ENCODE measurements at regions not wholly inside any gene's neighbourhood (a gene's known extent, or its start where the extent isn't known, plus 50 kb on each side); places are given as distances from the start of the nearest gene placed in this dataset.

- DNase-seq (ENCODE audit: low read depth, low spot score) (no peak), FAIRE-seq (no peak)
- POLR2A ChIA-PET, result no interaction called here
- Histone ChIP-seq H3K4me3 (replicated peaks in 1 of 3; ENCODE audit: insufficient read depth in 1 of 3, low read depth in 1 of 3, low read length in 3 of 3) (no peak overlapping the region), H2AFZ (ENCODE audit: low read depth, low read length) (no peak overlapping the region), H3K9ac (replicated peaks; ENCODE audit: extremely low read depth, insufficient read depth, low read length) (no peak overlapping the region), H3K9me3 (replicated peaks; ENCODE audit: control insufficient read depth, insufficient read depth, low read length) (peaks cover 8% of the 10 kb centered on the region), H4K20me1 (replicated peaks; ENCODE audit: control insufficient read depth, extremely low read depth, insufficient read depth, low read length) (no peaks in the 10 kb centered on the region), H3K36me3 (ENCODE audit: control insufficient read depth in 2 of 2, extremely low read depth in 1 of 2, insufficient read depth in 2 of 2, low read length in 2 of 2) (no peaks in the 10 kb centered on the region), H3K79me2 (ENCODE audit: control insufficient read depth, insufficient read depth, low read length) (no peaks in the 10 kb centered on the region), H3K4me2 (ENCODE audit: insufficient read depth, low read length) (no peak overlapping the region), H3K27me3 (ENCODE audit: control insufficient read depth in 2 of 2, insufficient read depth in 2 of 2, low read length in 2 of 2) (no peaks in the 10 kb centered on the region), H3K27ac (ENCODE audit: insufficient read depth, low read depth, low read length) (no peak overlapping the region), H3K4me1 (ENCODE audit: control insufficient read depth, extremely low read depth, insufficient read depth, low read length) (no peaks in the 10 kb centered on the region), H3K9me1 (replicated peaks; ENCODE audit: control insufficient read depth, extremely low read depth, insufficient read depth, low read length) (no peaks in the 10 kb centered on the region)
- intact Hi-C loops (cut with micrococcal nuclease), result no loop called here
- CTCF ChIA-PET, result no interaction called here
- TF ChIP-seq POLR2AphosphoS5 (IDR thresholded peaks at IDR 0.05; ENCODE audit: insufficient read depth, low read depth, low read length), result no peak
- TF ChIP-seq MYC (IDR thresholded peaks at IDR 0.05; ENCODE audit: low read depth, low read length), result no peak
- no peak for TF ChIP-seq GATA2 (IDR thresholded peaks at IDR 0.05; ENCODE audit: insufficient read depth, insufficient read length, low read depth, low read length)
- TF ChIP-seq EZH2 (IDR thresholded peaks at IDR 0.05; ENCODE audit: borderline replicate concordance, low read depth, low read length, severe bottlenecking), result no peak
- dilution Hi-C loops (cut with MboI; ENCODE audit: extremely low pct_ligation_motif_present, low sequenced_read_pairs), result no loop called here
- no TSS peak for BruUV-seq (replicated peaks)
Measured at GRCh38 chr14:106620368-106620767, 1094.0 kb downstream of the TMEM121 start.

GRCh38 chr14:106622200-106622745 is 1095.9 kb downstream of the TMEM121 start:
- Histone ChIP-seq H3K9ac (replicated peaks; ENCODE audit: extremely low read depth, insufficient read depth, low read length) (no peak overlapping the region), H3K27me3 (ENCODE audit: control insufficient read depth in 2 of 2, insufficient read depth in 2 of 2, low read length in 2 of 2) (no peaks in the 10 kb centered on the region), H3K4me1 (ENCODE audit: control insufficient read depth, extremely low read depth, insufficient read depth, low read length) (no peaks in the 10 kb centered on the region), H3K36me3 (ENCODE audit: control insufficient read depth in 2 of 2, extremely low read depth in 1 of 2, insufficient read depth in 2 of 2, low read length in 2 of 2) (no peaks in the 10 kb centered on the region), H3K4me2 (ENCODE audit: insufficient read depth, low read length) (no peak overlapping the region), H3K79me2 (ENCODE audit: control insufficient read depth, insufficient read depth, low read length) (no peaks in the 10 kb centered on the region), H3K9me3 (replicated peaks; ENCODE audit: control insufficient read depth, insufficient read depth, low read length) (peaks cover 7% of the 10 kb centered on the region), H3K9me1 (replicated peaks; ENCODE audit: control insufficient read depth, extremely low read depth, insufficient read depth, low read length) (no peaks in the 10 kb centered on the region), H4K20me1 (replicated peaks; ENCODE audit: control insufficient read depth, extremely low read depth, insufficient read depth, low read length) (no peaks in the 10 kb centered on the region), H2AFZ (ENCODE audit: low read depth, low read length) (no peak overlapping the region), H3K27ac (ENCODE audit: insufficient read depth, low read depth, low read length) (no peak overlapping the region), H3K4me3 (replicated peaks in 1 of 3; ENCODE audit: insufficient read depth in 1 of 3, low read depth in 1 of 3, low read length in 3 of 3) (no peak overlapping the region)
- no peak for FAIRE-seq
- intact Hi-C loops (cut with micrococcal nuclease) (no loop called here), dilution Hi-C loops (cut with MboI; ENCODE audit: extremely low pct_ligation_motif_present, low sequenced_read_pairs) (no loop called here)
- TF ChIP-seq POLR2AphosphoS5 (IDR thresholded peaks at IDR 0.05; ENCODE audit: insufficient read depth, low read depth, low read length), result no peak
- TF ChIP-seq FOS (IDR thresholded peaks at IDR 0.05; ENCODE audit: borderline replicate concordance, insufficient read depth, low read length), result no peak
- no peak for TF ChIP-seq JUN (IDR thresholded peaks at IDR 0.05; ENCODE audit: borderline replicate concordance, insufficient read depth, insufficient read length, low read depth)
- no peak for TF ChIP-seq EZH2 (IDR thresholded peaks at IDR 0.05; ENCODE audit: borderline replicate concordance, low read depth, low read length, severe bottlenecking)
- no peak for TF ChIP-seq GATA2 (IDR thresholded peaks at IDR 0.05; ENCODE audit: insufficient read depth, insufficient read length, low read depth, low read length)
- TF ChIP-seq, protein P1, sequence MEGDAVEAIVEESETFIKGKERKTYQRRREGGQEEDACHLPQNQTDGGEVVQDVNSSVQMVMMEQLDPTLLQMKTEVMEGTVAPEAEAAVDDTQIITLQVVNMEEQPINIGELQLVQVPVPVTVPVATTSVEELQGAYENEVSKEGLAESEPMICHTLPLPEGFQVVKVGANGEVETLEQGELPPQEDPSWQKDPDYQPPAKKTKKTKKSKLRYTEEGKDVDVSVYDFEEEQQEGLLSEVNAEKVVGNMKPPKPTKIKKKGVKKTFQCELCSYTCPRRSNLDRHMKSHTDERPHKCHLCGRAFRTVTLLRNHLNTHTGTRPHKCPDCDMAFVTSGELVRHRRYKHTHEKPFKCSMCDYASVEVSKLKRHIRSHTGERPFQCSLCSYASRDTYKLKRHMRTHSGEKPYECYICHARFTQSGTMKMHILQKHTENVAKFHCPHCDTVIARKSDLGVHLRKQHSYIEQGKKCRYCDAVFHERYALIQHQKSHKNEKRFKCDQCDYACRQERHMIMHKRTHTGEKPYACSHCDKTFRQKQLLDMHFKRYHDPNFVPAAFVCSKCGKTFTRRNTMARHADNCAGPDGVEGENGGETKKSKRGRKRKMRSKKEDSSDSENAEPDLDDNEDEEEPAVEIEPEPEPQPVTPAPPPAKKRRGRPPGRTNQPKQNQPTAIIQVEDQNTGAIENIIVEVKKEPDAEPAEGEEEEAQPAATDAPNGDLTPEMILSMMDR (IDR thresholded peaks at IDR 0.05; ENCODE audit: extremely low read depth in 1 of 2, insufficient read depth in 1 of 2, low read depth in 1 of 2, low read length in 2 of 2), result no peak
- TF ChIP-seq POLR2A (IDR thresholded peaks at IDR 0.05; ENCODE audit: low read depth, low read length), result no peak
- TF ChIP-seq MAX (IDR thresholded peaks at IDR 0.05; ENCODE audit: insufficient read depth, insufficient read length), result no peak
- TF ChIP-seq MYC (IDR thresholded peaks at IDR 0.05; ENCODE audit: low read depth, low read length), result no peak
- no TSS peak for BruUV-seq (replicated peaks)
- ChIA-PET CTCF (no interaction called here), POLR2A (no interaction called here)
- DNase-seq (ENCODE audit: low read depth, low spot score), result no peak

Measured in endothelial cell of umbilical vein (primary cell).